ENCODE measurements at regions not wholly inside any gene's neighbourhood (a gene's known extent, or its start where the extent isn't known, plus 50 kb on each side); places are given as distances from the start of the nearest gene placed in this dataset.

DNA sequence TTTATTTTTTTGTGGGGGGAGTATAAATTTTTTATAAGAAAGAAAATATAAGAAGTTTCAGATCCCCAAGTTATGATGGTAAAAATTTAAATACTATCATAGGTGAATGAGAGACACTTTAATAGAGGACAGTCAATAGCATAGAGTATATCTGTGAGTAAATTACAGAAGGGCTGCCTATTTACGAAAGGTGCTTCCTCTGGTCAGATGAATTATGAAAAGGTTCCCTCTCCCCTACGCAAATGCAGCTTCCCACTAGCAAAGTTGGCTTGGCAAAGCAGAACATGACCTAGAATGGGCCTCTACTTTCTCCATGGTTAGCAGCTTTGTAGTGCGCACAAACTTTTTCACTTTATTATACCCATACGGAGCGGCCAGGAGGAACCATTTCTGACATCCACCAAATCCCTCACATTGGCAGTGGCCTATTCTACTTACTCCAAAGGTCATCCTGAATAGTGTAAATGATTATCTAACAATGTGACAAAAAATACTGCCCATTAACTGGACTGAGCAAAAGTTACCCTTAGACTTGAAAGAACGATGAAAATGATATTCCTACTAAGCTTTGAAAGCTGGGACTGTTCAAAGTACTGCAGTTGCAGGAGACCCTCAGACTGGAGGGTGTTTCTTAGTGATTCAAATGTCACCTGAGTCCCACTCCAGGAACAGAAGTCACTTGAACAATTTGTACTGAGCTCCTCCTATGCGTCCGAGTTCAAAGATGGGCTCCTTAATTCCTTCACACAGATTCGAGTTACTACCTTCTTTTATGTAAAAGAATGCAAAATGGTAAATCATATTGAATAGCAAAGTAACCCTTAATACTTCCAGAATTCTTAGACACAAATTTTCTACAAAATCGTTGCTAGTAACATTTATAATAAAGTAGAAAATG is 148.5 kb downstream of the NOL4 start:
- DNase-seq = no peak

DNA sequence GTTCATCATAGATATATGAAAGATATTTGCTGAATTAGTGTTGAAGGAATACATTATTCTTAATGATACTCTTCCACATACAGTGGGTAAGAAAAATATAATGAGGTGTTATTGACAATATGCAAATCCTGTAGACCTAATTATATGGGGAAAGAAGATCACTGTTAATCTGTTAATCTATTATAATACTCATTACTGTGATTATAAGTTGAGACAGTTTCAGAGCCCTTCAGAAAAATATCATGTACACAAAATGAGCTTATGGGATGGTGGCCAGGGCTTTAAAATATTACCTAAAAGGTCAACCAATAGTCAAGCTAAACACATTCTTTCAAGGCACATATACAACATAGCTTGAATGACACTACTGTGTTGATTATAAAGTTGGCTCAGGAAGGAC is 163.5 kb downstream of the NOL4 start:
- DNase-seq = no peak

DNA sequence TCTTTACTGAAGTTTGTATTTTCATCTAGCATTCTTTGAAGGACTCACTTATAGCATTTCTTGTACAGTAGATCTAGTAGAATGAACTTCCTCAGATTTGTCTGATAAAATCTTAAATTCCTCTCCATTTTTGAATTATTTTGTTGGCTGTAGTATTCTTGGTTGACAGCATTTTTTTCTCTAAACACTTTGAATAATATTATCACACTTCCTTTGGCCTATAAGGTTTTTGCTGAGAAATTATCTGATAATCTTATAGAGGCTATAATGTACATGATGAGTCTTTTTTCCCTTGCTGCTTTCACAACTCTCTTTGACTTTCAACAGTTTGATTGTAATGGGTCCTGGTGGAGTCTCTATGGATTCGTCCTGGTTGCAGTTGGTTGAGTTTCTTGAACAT is 169.5 kb downstream of the NOL4 start:
- DNase-seq = no peak

DNA sequence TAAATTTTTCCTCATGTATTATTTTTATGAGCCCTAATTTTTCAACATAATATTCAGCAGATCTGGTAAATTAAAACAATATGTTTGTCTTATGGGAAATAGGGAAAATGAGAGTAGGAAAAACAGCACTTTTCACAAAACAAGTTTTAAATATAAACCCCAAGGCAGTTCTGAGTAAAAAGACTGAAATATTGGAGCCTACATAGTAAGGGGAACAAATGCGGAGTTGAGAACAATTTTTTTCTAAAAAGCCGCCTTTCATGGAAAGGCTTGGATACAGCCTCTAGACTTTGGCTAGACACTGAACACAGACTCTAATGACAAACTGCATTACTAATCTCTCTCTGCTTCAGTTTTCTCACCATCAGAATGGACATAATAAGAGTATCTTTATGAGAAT is 174.1 kb downstream of the NOL4 start:
- DNase-seq = no peak

DNA sequence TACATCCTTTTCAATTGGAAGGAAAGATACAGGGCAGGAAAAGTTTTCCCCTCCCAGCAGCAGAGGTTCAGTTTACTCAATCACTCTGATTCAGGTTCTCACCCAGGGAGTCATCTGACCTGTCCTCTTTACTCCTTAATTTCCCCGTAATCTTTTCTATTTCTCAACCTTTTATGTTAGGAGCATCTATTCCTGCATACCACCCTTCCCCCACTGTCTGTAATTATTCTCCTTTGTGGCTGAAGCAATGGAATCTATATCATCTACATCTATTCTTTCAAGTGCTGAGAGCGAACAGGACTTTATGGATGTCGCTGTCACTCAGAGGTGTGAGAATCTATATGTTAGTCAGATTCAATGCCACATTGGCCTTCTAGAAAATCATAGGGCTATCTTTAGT is 175.2 kb downstream of the NOL4 start:
- DNase-seq = no peak

DNA sequence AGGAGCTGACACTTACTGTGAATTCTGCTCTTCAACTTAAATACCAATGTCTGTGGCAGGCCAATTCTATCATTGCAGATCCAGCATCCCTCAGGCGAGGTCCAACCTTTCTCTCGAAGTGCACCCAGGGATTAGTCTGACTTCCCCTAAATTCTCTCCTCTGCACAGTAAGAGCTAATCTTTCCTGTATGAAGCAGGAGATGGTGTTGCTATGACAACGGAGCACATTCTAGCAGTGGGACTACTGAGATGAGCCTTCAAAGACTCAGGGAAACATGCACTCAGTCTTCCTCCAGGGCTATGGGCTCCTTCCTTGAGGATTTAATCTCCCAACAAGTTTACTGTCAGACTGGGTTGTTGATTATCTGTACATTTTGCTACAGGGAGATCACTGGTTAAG is 176.3 kb downstream of the NOL4 start:
- DNase-seq = no peak

DNA sequence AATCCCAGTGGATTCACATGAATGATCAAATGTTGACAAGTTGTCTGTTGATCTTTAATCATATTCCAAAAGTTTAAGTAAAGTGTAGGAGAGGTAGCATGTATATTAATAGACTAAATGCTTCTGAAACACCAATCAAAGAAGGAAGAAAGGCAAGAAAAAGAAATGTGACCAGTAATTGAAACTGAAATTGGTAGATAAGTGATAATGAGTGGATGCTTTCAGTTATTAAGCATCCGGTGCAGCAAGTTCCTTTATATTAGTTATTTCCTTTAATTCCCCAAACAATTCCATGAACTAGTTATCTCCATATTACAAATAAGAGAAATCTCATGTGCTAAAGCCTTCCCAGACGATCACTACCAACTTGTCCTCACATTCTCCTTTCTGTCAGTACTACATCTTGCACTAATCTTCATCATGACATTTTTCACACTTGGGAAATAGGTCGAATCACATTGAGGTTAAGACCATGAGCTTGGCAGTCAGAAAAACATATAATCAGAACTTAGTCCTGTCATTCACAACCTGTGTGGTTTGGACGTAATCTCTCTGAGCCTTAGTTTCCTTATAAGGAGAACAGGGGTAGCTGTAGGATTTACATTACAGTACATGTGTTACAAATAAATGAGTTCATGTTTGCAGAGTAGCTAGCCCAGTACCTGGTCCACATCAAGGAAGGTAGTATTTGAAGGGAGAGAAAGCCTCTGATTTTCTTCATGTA is 182.1 kb downstream of the NOL4 start:
- no peak for DNase-seq

DNA sequence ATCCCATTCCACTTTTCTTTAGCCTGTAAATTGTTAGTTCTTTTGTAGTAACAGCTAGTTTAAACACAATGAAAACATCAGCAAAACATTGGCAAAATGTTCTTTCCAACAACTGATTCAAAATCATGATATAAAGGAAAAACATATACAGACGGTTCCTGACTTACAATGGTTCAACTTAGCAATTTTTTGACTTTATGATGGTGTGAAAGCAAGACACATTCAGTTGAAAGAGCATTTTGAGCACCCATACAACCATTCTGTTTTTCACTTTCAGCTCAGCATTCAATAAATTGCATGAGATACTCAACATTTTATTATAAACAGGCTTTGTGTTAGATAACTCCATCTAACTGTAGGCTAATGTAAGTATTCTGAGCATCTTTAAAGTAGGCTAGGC is 185.1 kb downstream of the NOL4 start:
- no peak for DNase-seq

DNA sequence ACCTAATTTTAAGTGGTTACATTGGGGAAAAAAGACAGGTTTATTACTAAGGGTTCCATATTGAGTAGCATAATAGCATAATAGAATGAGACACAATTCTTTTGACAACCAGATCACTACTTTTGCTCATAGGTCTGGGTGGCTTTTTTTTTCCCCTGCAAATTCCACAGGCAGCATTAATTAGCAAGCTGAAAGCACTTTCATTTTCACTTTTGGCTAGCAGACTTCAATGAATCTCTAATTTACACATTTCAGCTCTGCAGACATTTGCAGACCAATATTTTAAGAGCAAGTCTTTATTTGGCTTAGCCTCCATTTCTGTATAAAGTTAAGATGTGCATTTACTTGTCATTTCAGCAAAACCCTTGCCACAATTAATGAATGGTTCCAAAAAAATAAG is 185.5 kb downstream of the NOL4 start:
- DNase-seq = no peak

DNA sequence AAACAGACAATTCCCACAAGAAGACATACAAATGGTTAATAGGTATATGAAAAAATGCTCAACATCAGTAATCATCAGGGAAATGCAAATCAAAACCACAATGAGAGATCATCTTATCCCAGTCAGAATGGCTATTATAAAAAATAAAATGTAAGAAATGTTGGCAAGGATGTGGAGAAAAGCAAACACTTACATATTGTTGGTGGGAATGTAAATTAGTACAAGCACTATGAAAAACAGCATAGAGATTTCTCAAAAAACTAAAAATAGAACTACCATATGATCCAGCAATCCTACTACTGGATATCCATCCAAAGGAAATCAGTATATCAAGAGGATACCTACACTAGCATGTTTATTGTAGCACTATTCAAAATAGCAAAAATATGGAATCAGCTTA is 186.6 kb downstream of the NOL4 start:
- DNase-seq = no peak

DNA sequence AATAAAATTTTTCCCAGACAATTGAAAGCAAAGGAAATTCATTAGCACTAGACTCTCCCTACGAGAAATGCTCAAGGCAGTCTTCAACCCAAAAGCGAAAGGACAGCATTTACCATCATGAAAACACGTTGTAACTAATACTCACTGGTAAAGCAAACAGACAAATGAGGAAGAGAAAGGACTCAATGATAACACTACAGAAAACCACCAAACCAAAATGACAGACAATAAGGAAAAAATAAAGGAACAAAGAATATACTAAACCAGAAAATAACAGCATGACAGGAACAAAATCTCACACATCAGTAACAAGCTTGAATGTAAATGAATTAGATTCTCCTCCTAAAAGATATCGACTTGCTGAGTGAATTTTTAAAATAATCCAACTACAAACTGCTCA is 190.7 kb downstream of the NOL4 start:
- DNase-seq = no peak

DNA sequence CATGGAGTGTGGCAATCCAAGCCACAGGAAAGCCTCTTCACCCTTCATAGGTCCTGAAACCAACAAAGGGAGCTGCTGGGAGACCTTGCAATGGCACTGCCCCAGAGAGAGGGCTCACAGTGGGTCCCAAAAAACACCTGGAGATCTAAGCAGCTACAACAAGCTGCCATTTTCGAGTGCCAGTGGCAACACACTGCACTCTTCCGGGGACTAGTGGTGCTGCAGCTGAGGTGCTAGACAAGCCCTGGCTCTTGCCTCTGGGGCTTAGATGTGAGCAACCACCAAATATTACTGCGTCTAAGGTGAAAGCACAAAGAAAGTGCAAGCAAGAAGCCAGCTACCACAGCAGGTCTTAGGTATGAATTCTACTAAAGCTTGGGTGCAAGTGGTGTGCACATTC is 192.9 kb downstream of the NOL4 start:
- no peak for DNase-seq

DNA sequence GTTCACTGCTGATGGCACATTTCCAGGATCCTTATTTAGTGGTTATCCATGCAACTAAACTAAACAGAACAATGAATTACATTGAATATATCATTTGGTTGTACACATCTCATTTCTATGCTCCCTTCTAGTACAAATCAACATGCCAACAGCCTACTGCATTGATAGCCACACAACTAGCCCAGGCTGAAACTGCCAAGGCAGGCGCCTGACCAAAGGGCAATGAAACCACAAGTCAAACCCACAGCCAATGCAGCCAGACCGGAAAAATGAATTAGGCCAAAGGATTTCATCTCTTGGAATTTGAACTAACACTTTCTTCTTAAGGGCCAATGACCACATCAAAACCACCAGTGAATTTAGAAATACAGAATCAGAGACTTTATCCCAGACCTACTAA is 196.4 kb downstream of the NOL4 start:
- peak; percentile 1 for DNase-seq

DNA sequence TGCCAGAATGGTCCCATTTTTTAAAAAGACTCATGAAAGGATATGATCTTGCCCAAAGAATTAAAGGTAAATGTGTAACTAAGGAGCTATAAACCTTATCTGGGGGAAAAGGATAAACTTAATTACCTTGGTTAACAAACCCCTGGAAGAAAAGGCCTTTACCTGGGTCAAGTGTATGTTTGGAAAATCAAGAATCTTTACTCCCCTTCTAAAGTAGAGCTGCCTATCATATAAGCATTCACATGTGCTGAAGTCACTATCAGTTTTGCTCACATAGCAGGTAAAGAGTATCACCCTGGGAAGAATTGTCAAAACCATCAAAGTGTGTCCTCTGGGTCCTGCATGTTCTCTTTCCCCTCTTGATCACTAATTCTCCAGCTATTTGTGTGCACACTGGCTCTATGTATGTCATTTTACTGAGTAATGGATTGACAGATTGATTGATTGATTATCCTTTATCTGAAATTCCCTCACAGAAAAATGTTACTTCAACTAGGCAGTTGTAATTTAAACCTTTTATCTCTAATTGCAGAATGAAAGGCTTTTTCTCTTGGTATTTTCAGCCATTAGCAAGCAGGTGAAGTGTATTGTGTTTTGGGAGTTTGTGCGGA is 199.4 kb downstream of the NOL4 start:
- no peak for DNase-seq

DNA sequence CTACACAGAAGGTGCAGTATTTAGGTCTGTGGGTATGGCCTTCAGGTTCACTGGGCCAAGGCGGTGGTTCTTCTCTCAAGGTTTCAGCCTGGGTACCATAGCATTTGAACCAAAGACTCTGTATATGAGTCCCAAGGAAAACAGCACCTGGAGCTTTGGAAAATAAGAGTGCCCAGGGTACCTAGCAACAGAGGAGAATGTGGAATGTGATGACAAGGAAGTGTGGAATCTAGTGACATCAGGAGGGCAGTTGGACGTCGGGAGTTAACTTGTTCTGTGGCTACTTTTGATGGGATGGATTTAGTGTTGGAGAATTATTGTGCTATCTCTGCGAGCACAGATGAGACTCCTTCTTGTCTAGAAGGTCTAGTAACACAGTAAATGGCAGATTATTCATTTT is 201.2 kb downstream of the NOL4 start:
- peak; percentile 13 for DNase-seq

DNA sequence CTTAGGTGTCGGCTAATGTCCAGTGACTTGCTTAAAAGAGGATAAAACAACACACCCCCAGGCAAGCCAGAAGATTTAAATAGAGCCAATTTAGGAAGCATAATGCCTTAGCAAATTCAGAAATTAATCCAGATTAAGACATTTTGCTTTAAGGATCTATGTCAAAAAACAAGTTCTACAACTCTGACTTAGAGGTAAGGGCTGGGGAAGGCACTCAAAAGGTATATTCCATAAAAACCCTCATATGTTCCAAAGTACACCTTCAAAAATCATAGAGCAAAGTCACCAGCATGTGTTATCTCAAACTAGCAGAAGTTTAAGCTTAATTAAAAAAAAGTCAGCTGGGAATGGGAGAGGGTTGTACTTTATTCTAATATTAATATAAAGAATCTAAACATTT is 206.4 kb downstream of the NOL4 start:
- no peak for DNase-seq

DNA sequence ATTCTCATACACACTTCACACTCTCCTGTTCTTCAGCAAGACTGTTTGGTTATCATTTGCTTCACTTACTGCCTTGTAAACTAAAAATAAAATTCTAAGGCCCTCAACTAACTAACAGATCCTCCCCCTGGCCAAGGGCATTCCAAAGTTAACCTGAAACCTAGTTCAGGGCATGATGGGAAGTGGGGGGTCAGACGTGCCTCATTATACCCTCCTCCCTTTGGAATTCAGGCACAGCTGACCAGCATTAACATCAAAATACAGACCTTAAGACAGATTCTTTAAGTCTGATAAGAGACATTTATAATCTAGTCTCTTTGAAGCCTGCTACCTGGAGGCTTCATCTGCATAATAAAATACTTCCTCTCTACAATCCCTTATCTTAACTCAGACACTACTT is 221.0 kb downstream of the NOL4 start:
- DNase-seq = no peak

DNA sequence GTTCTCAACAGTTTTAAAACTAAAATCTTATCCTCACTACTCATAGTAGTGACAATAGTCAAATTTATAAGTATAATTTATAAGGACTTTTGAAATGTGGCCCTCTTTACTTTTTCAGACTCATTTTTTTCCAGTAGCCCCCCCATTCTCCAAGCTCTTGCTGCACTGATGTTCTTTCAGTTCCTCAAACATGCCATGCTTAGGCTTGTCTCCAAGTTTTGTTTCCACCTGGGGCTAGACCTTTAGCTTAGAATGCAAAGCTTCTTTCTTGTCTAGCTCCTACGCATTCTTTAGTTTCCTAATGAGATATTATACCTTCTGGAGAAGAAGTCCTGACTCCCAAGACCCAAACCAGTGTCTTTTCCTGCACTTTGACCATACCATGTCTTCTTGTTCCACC is 222.6 kb downstream of the NOL4 start:
- DNase-seq = no peak

DNA sequence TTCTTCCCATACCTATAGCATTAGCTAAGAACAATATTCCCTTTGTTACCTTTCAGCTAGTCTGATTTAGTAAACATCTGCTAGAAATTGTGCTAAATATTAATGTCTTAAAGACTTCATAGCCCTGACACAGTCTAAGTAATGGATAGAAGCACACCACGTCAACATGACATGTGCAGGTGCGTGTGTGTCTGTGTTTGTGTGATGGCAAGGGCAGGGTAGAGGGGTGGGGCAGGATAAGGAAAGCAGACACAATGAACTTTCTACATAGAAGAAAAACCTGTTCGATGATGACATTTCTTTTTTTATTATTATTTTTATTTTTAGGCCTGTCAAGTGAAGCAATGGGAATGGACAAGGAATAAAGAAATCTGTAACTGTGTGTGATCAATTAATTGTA is 223.3 kb downstream of the NOL4 start:
- DNase-seq = no peak

DNA sequence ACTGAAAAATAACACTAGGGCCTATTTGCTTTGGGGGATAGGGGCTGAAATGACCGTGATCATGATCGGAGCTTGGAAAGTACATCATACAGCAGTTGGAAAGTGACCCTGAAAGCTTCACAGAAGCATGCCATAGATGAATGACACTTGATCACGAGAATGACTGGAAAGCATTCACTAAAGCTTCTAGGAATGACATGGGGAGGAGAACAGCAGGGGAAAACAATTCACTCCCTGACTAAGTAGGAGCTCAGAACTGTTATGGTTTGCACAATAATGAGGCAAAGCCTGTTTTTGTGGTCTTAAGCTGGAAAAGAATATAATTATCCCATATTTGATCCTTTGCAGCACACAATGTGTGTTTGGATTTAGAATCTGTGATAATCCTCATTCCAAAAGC is 237.5 kb downstream of the NOL4 start:
- no peak for DNase-seq

DNA sequence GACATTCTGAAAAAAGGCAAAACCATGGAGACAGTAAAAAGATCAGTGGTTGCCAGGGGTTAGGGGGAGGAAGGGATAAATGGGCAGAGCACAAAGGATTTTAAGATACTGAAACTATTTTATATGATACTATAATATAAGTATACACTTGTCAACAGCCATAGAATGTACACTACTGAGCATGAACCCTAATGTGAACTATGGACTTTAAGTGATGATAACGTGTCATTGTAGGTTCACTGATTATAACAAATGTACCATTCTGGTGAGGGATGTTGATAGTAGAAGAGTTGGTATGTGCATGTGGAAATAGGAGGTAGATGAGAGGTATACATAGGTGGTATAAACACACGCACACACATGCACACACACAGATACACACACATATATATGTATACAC is 241.6 kb downstream of the NOL4 start:
- no peak for DNase-seq

DNA sequence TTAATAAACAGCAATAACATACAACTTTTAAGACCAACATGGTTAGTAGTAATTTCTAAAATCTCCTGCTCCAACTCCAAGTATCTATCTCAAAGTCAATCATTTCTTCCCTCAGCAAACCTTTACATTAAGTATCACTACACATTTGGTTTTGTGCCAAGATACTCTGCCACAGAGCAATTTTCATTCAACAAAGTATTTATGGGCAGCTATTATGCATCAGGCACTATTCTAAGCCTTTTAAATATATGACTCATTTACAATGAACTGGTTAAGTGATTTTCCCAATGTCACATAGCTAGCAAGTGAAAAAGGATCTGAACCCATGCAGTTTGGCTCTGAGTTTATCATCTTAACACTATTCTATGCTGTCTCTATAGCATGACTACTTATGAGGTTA is 264.3 kb downstream of the NOL4 start:
- peak; percentile 8 for DNase-seq

DNA sequence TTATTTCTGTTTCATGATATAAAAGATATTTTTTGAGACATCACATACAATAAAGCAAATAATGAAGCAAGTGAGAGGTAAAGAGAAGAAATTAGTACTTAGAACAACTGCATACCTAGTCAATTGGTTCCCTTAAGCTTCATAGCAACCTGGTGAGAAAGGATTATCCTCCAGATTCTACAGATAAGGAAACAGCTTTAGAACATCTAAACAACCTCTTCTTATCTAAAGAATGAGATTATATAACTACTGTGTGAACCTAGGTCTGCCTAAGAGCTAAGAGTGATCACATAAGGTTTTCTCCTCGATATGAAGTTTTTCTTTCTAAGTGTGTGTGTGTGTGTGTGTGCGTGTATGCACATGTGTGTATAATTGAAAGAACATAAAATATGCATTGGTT is 265.1 kb downstream of the NOL4 start:
- no peak for DNase-seq

DNA sequence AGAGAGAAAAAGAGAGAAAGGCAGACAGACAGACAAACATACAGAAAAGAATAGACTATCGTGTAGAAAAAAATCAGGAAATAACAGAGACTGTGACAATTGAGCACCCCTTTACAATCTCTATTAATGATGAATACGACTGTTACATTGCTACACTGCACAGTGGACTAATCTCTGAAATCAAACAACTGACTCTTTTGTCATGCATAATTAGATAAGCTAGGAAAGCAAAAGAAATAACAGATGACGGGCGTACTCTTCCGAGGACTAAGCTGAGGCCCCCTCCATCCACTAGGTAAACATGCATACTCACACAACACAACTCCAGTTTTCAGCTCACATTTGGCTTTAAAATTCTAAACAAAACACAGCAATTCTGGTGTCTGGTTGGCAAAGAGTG is 267.0 kb downstream of the NOL4 start:
- no peak for DNase-seq

Measured in fibroblast of upper back skin (primary cell).